HCT116 (cell line): ENCODE measurements at regions not wholly inside any gene's neighbourhood (a gene's known extent, or its start where the extent isn't known, plus 50 kb on each side); places are given as distances from the start of the nearest gene placed in this dataset.
"Not testable (repeated sequence)": the region's sequence is repeated elsewhere in the genome, so short reads cannot be mapped to it uniquely, and the experiment has no call there.

Source experiments
- ATAC-seq: fragments of 200-7000 bp; cut with Tn5 transposase; 2 replicates; pipeline ENCODE4 v1.9.1; 2020; ENCODE audit warnings: mild to moderate bottlenecking, moderate library complexity
- BruUV-seq: library from RNA; stranded (reverse); fragments of 400-500 nt; replicated peaks from 2 replicates; lab custom pipeline; 2021; lab: Mats Ljungman, UMichigan
- CTCF ChIA-PET: fragments of 300-600 bp; sonication (Branson Sonifier 250); formaldehyde crosslinking; loops from one replicate; lab custom pipeline; 2021; ENCODE audit warnings: antibody characterized with exemption; lab: Charles Lee
- POLR2A ChIA-PET: fragments of 300-600, 350-600 bp; sonication (Branson Sonifier 250); formaldehyde crosslinking; loops from one replicate; lab custom pipeline; 2021; ENCODE audit warnings: antibody characterized with exemption; lab: Charles Lee
- RAD21 ChIA-PET, 2 experiments: fragments of 300-600 bp; sonication (Branson Sonifier 250); formaldehyde crosslinking; loops; one replicate each; lab custom pipeline; 2023; ENCODE audit warnings: low total read pairs in 2 of 2; ENCODE audit not compliant: uncharacterized antibody in 2 of 2, unreplicated experiment in 2 of 2, low non-redundant PET in 1 of 2; lab: Charles Lee
- DNase-seq: peaks from one replicate; pipeline ENCODE4 v3.0.0-alpha.2; 2010; ENCODE audit warnings: low read depth, low spot score
- H2AFZ ChIP-seq: fragments of 200-600 bp; shearing (Covaris generic), sonication (generic); 2 replicates; pipeline ENCODE4 v1.6.1; 2017; ENCODE audit warnings: low read depth, mixed run types, mixed read lengths, antibody characterized with exemption, low read length; ENCODE audit not compliant: poor library complexity, severe bottlenecking
- H3K27ac ChIP-seq: 2 replicates; pipeline ENCODE4 v1.5.1; 2012; ENCODE audit warnings: low read depth, low read length
- H3K27me3 ChIP-seq: fragments of 200-600 bp; sonication (generic); 2 replicates; pipeline ENCODE4 v1.6.1; 2016; ENCODE audit warnings: mixed run types, low read length, mixed read lengths; ENCODE audit not compliant: insufficient read depth
- H3K36me3 ChIP-seq, 2 experiments: fragments of 200-500 bp in 1 of 2; fragments of 200-600 bp in 1 of 2; sonication (Bioruptor generic) in 1 of 2; sonication (generic) in 1 of 2; 2 replicates each; pipeline versions ENCODE4 v1.5.1 to v1.6.1; 2014 to 2016; ENCODE audit warnings: low read length in 2 of 2, inconsistent platforms in 1 of 2, mixed read lengths in 1 of 2, mixed run types in 1 of 2; ENCODE audit not compliant: insufficient read depth in 2 of 2, control insufficient read depth in 1 of 2
- H3K4me1 ChIP-seq, 2 experiments: fragments of 200-600 bp in 1 of 2; sonication (generic) in 1 of 2; 2 replicates each; pipeline versions ENCODE4 v1.5.1 to v1.6.1; 2012 to 2017; ENCODE audit warnings: low read length in 2 of 2, inconsistent platforms in 1 of 2, mild to moderate bottlenecking in 1 of 2, mixed read lengths in 1 of 2, mixed run types in 1 of 2, moderate library complexity in 1 of 2; ENCODE audit not compliant: insufficient read depth in 2 of 2, control insufficient read depth in 1 of 2
- H3K4me2 ChIP-seq: fragments of 200-600 bp; sonication (generic); 2 replicates; pipeline ENCODE4 v1.6.1; 2017; ENCODE audit warnings: mixed run types, low read length, mixed read lengths
- H3K4me3 ChIP-seq, 2 experiments: fragments of 200-600 bp in 1 of 2; sonication (generic) in 1 of 2; replicated peaks in 1 of 2; 2 replicates each; pipeline ENCODE4 v1.5.1; 2011 to 2016; ENCODE audit warnings: low read length in 2 of 2, control low read depth in 1 of 2, low read depth in 1 of 2, mild to moderate bottlenecking in 1 of 2, mixed read lengths in 1 of 2, mixed run types in 1 of 2
- H3K79me2 ChIP-seq: fragments of 200-600 bp; sonication (generic); 2 replicates; pipeline ENCODE4 v1.6.1; 2017; ENCODE audit warnings: mild to moderate bottlenecking, mixed run types, low read length, moderate library complexity, mixed read lengths; ENCODE audit not compliant: insufficient read depth
- H3K9ac ChIP-seq: fragments of 200-600 bp; sonication (generic); 2 replicates; pipeline ENCODE4 v1.6.1; 2016; ENCODE audit warnings: low read length, mixed read lengths
- H3K9me2 ChIP-seq: fragments of 200-600 bp; sonication (generic), shearing (Covaris generic); 2 replicates; pipeline ENCODE4 v1.6.1; 2017; ENCODE audit warnings: mixed run types, mild to moderate bottlenecking, moderate library complexity; ENCODE audit not compliant: insufficient read depth
- H3K9me3 ChIP-seq, 2 experiments: fragments of 200-500 bp in 1 of 2; fragments of 200-600 bp in 1 of 2; sonication (Bioruptor generic) in 1 of 2; sonication (generic) in 1 of 2; 2 replicates each; pipeline ENCODE4 v1.6.1; 2014 to 2017; ENCODE audit warnings: low read length in 2 of 2, mixed read lengths in 2 of 2, inconsistent platforms in 1 of 2, low read depth in 1 of 2, mild to moderate bottlenecking in 1 of 2, mixed run types in 1 of 2, moderate library complexity in 1 of 2; ENCODE audit not compliant: control insufficient read depth in 1 of 2, insufficient read depth in 1 of 2
- H4K20me1 ChIP-seq: fragments of 200-600 bp; sonication (generic), shearing (Covaris generic); 2 replicates; pipeline ENCODE4 v1.6.1; 2017; ENCODE audit warnings: mixed run types, mild to moderate bottlenecking, moderate library complexity; ENCODE audit not compliant: insufficient read depth
- intact Hi-C: fragments of 100-400 bp; cut with micrococcal nuclease; formaldehyde crosslinking; loops from 2 replicates; pipeline ENCODE4 v1.10.0; 2022

DNA sequence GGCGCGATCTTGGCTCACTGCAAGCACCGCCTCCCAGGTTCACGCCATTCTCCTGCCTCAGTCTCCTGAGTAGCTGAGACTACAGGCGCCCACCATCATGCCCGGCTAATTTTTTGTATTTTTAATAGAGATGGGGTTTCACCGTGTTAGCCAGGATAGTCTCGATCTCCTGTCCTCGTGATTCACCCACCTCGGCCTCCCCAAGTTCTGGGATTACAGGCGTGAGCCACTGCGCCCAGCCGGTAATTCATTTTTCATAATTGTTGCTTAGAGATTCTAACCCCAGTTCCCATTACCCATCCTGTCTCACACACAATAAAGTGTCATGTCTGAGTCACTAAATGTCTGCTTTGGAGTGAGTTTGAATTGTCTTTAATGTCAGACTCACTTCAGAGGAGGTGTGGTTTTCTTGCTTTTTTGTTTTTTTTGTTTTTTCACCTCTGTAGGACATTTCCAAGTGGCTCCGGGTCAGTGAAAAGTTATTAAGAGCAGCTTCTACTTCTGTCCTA is 281.2 kb upstream of the FAM240B start:
- RAD21 ChIA-PET, POLR2A ChIA-PET: not testable (repeated sequence)
- peak; percentile 20; the same call in 1 of the 2 replicates for ATAC-seq

DNA sequence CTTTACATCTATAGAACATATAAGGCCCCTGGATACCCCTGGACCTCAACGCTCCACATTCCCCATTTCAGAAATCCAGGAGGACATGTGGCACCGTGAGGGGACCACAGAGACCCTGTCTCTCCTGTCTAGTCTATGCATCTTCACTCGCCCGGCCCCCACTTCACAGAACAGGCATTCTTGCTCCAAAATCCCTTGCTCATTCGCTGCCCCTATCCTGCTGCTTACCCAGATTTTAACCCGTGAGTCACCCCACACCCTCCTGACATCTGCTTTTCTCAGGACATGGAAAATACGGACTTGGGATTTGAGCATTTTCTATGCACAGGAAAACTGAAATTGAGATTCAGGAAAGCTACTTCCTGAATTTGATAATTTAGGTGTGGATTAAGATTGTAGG is 279.3 kb upstream of the FAM240B start:
- H3K4me2 ChIP-seq, DNase-seq, H3K4me1 ChIP-seq, H3K4me3 ChIP-seq, intact Hi-C loops, CTCF ChIA-PET, POLR2A ChIA-PET, H4K20me1 ChIP-seq, H3K36me3 ChIP-seq, RAD21 ChIA-PET, H3K9me3 ChIP-seq, H3K79me2 ChIP-seq, H3K27me3 ChIP-seq, H3K27ac ChIP-seq, H3K9ac ChIP-seq, H3K9me2 ChIP-seq, BruUV-seq, H2AFZ ChIP-seq: not testable (repeated sequence)
- peak; percentile 38; the same call in 1 of the 2 replicates for ATAC-seq

More for the DNA sequence above, 281.2 kb upstream of the FAM240B start:
- DNase-seq, H3K27ac ChIP-seq, H3K9me3 ChIP-seq, BruUV-seq, intact Hi-C loops, H3K4me2 ChIP-seq, H3K9me2 ChIP-seq, H4K20me1 ChIP-seq, H3K4me3 ChIP-seq, CTCF ChIA-PET, H3K4me1 ChIP-seq, H3K9ac ChIP-seq, H3K36me3 ChIP-seq, H3K79me2 ChIP-seq, H3K27me3 ChIP-seq, H2AFZ ChIP-seq: not testable (repeated sequence)

DNA sequence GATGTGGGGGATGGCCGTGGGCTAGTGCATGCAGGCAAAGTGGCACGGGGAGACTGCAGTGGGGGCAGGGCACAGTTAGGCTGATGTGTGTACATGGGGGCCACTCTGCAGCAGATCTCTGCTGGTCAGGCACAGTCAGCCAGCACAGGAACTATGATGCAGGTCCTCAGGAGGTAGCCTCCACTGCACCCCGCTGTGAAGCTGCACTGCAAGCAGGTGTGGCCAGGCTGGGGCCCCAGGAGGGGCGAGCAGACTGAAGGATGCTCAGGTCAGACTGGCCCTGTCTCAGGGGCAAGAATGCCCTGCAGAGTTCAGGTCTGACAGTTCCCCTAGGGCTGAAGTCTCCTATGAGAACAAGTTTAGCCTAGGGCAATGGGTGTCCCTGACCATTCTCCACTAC is 273.8 kb upstream of the FAM240B start:
- H4K20me1 ChIP-seq, H3K36me3 ChIP-seq, ATAC-seq, H3K4me1 ChIP-seq, H2AFZ ChIP-seq, H3K9me2 ChIP-seq, CTCF ChIA-PET, H3K9ac ChIP-seq, H3K4me2 ChIP-seq, H3K27ac ChIP-seq, H3K27me3 ChIP-seq, intact Hi-C loops, H3K9me3 ChIP-seq, RAD21 ChIA-PET, BruUV-seq, POLR2A ChIA-PET, DNase-seq, H3K4me3 ChIP-seq, H3K79me2 ChIP-seq: not testable (repeated sequence)

DNA sequence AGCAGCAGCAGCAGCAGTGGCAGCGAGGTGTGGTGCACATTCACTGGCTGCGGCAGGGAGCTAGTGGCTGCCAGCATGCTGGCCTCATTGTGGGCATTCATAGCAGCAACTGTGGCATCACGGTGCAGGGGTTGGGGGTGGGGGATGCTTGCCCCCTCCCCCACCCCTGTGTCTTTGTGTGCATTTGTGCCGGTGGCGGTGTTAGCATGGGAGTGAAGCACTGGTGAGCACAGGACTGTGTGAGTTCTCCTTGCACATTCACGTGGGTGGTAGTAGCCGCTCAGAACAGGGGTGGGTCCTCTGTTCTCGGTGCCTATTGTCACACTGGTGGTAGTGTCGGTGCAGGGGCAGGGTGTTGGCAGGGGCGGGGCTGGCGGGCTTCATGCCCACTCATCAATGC is 273.2 kb upstream of the FAM240B start:
- H3K27me3 ChIP-seq, H3K4me2 ChIP-seq, H3K27ac ChIP-seq, H2AFZ ChIP-seq, CTCF ChIA-PET, H3K9ac ChIP-seq, intact Hi-C loops, POLR2A ChIA-PET, DNase-seq, RAD21 ChIA-PET, H3K79me2 ChIP-seq, H3K9me3 ChIP-seq, H3K36me3 ChIP-seq, BruUV-seq, H3K4me3 ChIP-seq, ATAC-seq, H4K20me1 ChIP-seq, H3K9me2 ChIP-seq, H3K4me1 ChIP-seq: not testable (repeated sequence)
